K562 (cell line): ENCODE measurements at regions not wholly inside any gene's neighbourhood (a gene's known extent, or its start where the extent isn't known, plus 50 kb on each side); places are given as distances from the start of the nearest gene placed in this dataset.

Experiments used
- CBX2 ChIP-seq: fragments of 200-600 bp; sonication (generic); IDR thresholded peaks from one replicate; pipeline ENCODE4 v1.6.1; 2012; ENCODE audit warnings: mild to moderate bottlenecking, low read length, inconsistent platforms; ENCODE audit not compliant: insufficient read depth, poor library complexity, severe bottlenecking
- FOXJ2 ChIP-seq: fragments of 200-800 bp; sonication (Bioruptor generic); IDR thresholded peaks from 2 replicates; pipeline ENCODE4 v1.6.1; 2016; ENCODE audit warnings: missing genetic modification characterization, missing compliant biosample characterization
- GATAD2B ChIP-seq: fragments of 450-650 bp; IDR thresholded peaks from 2 replicates; pipeline ENCODE4 v1.6.1; 2017; ENCODE audit warnings: mild to moderate bottlenecking, borderline replicate concordance
- HOXB6 ChIP-seq: fragments of 250-450 bp; sonication (Bioruptor Pico); IDR thresholded peaks from 2 replicates; pipeline ENCODE4 v1.5.1; 2022; ENCODE audit warnings: mild to moderate bottlenecking, borderline replicate concordance
- HSF4 ChIP-seq: fragments of 250-450 bp; sonication (Bioruptor Pico); IDR thresholded peaks from 2 replicates; pipeline ENCODE4 v2.1.2; 2022; ENCODE audit warnings: mild to moderate bottlenecking, moderate library complexity, borderline replicate concordance
- MGA ChIP-seq: fragments of 450-650 bp; IDR thresholded peaks from 2 replicates; pipeline ENCODE4 v1.6.1; 2016; ENCODE audit warnings: mild to moderate bottlenecking, moderate library complexity
- MTA1 ChIP-seq: fragments of 450-650 bp; IDR thresholded peaks from 2 replicates; pipeline ENCODE4 v1.6.1; 2017; ENCODE audit warnings: borderline replicate concordance
- RBM22 ChIP-seq: fragments of 200-400 bp; formaldehyde crosslinking; IDR thresholded peaks from 2 replicates; pipeline ENCODE4 v1.6.1; 2018; ENCODE audit warnings: low read length, low read depth; ENCODE audit not compliant: poor library complexity, severe bottlenecking
- THAP12 ChIP-seq: fragments of 250-450 bp; sonication (Bioruptor Pico); IDR thresholded peaks from 2 replicates; pipeline ENCODE4 v1.9.0; 2021; ENCODE audit warnings: mild to moderate bottlenecking, inconsistent platforms

- TF ChIP-seq CBX2, result no peak
- TF ChIP-seq MTA1, result no peak
- no peak for TF ChIP-seq THAP12 (CRISPR knock-in tag)
- TF ChIP-seq MGA, result peak; percentile 44; the same call in 1 of the 2 replicates
- TF ChIP-seq HSF4 (CRISPR knock-in tag), result no peak
- TF ChIP-seq HOXB6, result no peak
- TF ChIP-seq GATAD2B, result no peak
- no peak for TF ChIP-seq FOXJ2
- no peak for TF ChIP-seq RBM22
Observed at GRCh38 chr11:46210133-46210636, 67.3 kb upstream of the CREB3L1 start (continued).
